ENCODE measurements at regions not wholly inside any gene's neighbourhood (a gene's known extent, or its start where the extent isn't known, plus 50 kb on each side); places are given as distances from the start of the nearest gene placed in this dataset.

DNA sequence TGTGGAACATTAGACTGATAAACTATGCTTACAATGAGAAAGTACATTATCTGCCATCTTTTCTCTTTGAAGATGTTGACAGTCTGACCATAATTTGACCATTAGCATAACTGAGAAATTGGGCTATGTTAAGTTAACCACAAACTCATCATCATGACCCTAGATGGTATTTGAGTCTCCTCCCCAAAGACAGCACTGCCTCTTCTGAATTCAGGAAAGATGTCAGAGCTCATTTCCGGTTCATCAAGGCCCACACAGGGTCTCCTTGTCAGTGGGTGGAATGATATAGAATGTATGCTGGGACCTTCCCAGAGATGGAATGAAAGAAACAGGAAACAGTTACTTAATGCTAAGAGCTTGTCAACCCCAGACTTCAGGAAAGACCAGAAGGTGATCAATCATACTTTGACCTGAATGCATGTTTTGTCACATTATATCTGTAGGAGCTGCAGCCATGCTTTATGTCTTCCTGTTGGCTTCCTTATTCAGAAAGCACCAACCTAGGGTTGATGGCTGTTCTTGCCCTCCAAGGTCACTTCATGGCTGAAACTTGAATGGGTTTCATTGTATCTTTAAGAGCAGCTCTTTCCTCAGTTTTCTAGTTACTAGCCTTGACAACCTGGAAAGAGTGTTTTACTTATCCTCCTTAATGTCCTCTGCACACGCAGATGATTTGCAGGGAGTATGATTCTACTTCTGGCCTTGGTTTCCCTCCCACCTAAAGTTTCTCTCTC, 99.1 kb upstream of the NEUROD1 start:
- no peaks in the 10 kb centered on the region for H3K9me3 ChIP-seq (ENCODE audit: control insufficient read depth in 2 of 2, insufficient read depth in 1 of 2, low read depth in 1 of 2, low read length in 1 of 2)
- no peaks in the 10 kb centered on the region for H3K36me3 ChIP-seq (ENCODE audit: control insufficient read depth in 2 of 2, insufficient read depth in 2 of 2, low read length in 1 of 2)
- H3K4me3 ChIP-seq (ENCODE audit: low read depth in 1 of 2, low read length in 2 of 2) = no peak overlapping the region
- WGBS, 2 donors = 66% methylated on average over 2 of the region's 2 CpGs
- no peak overlapping the region for H3K27ac ChIP-seq (ENCODE audit: low read depth in 2 of 2, low read length in 1 of 2)
- H3K27me3 ChIP-seq (ENCODE audit: control insufficient read depth in 1 of 2, insufficient read depth in 2 of 2, low read length in 2 of 2) = no peaks in the 10 kb centered on the region
- H3K4me1 ChIP-seq (ENCODE audit: control insufficient read depth in 2 of 2, insufficient read depth in 2 of 2, low read length in 1 of 2) = no peaks in the 10 kb centered on the region

DNA sequence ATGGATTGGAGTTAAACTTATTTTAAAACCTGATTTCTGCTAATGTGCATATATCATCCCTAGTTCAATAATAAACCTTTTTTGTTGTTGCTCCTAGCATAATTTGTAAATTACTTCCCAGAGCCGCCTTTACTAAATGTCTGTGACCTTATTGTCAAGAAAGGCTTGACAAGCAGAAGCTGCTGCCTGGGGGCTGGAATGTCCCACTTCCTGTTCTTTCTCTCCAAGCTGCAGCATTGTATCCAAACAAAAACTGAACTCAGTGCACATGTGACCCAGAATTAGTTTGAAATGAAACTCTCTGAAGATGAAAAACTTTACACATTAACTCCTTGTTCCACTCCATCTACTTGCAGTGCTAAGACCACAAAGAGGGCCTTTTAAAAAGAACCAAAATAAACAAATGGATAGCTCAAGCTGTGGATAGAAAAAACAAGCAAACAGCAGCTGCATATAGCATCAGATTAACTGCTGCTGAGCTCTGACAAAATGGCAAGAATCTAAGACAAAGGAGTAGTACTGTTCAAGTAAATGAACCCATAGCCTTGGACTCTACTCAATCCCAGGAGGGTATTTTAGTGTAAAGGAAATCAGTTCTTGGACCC, 99.8 kb upstream of the NEUROD1 start:
- Histone ChIP-seq H3K27ac (ENCODE audit: low read depth in 2 of 2, low read length in 1 of 2) (no peak overlapping the region), H3K4me3 (ENCODE audit: low read depth in 1 of 2, low read length in 2 of 2) (no peak overlapping the region), H3K4me1 (ENCODE audit: control insufficient read depth in 2 of 2, insufficient read depth in 2 of 2, low read length in 1 of 2) (no peaks in the 10 kb centered on the region), H3K36me3 (ENCODE audit: control insufficient read depth in 2 of 2, insufficient read depth in 2 of 2, low read length in 1 of 2) (no peaks in the 10 kb centered on the region), H3K9me3 (ENCODE audit: control insufficient read depth in 2 of 2, insufficient read depth in 1 of 2, low read depth in 1 of 2, low read length in 1 of 2) (no peaks in the 10 kb centered on the region), H3K27me3 (ENCODE audit: control insufficient read depth in 1 of 2, insufficient read depth in 2 of 2, low read length in 2 of 2) (no peaks in the 10 kb centered on the region)
- 44 to 57% methylated on average over 1 of the region's 1 CpG for whole genome bisulfite sequencing, 2 donors

GRCh38 chr2:181780657-181781056, 100.3 kb upstream of the NEUROD1 start:
- no peak overlapping the region for H3K4me3 ChIP-seq (ENCODE audit: low read depth in 1 of 2, low read length in 2 of 2)
- no peaks in the 10 kb centered on the region for H3K9me3 ChIP-seq (ENCODE audit: control insufficient read depth in 2 of 2, insufficient read depth in 1 of 2, low read depth in 1 of 2, low read length in 1 of 2)
- no peaks in the 10 kb centered on the region for H3K4me1 ChIP-seq (ENCODE audit: control insufficient read depth in 2 of 2, insufficient read depth in 2 of 2, low read length in 1 of 2)
- no peaks in the 10 kb centered on the region for H3K27me3 ChIP-seq (ENCODE audit: control insufficient read depth in 1 of 2, insufficient read depth in 2 of 2, low read length in 2 of 2)
- no peak overlapping the region for H3K27ac ChIP-seq (ENCODE audit: low read depth in 2 of 2, low read length in 1 of 2)
- H3K36me3 ChIP-seq (ENCODE audit: control insufficient read depth in 2 of 2, insufficient read depth in 2 of 2, low read length in 1 of 2) = no peaks in the 10 kb centered on the region

DNA sequence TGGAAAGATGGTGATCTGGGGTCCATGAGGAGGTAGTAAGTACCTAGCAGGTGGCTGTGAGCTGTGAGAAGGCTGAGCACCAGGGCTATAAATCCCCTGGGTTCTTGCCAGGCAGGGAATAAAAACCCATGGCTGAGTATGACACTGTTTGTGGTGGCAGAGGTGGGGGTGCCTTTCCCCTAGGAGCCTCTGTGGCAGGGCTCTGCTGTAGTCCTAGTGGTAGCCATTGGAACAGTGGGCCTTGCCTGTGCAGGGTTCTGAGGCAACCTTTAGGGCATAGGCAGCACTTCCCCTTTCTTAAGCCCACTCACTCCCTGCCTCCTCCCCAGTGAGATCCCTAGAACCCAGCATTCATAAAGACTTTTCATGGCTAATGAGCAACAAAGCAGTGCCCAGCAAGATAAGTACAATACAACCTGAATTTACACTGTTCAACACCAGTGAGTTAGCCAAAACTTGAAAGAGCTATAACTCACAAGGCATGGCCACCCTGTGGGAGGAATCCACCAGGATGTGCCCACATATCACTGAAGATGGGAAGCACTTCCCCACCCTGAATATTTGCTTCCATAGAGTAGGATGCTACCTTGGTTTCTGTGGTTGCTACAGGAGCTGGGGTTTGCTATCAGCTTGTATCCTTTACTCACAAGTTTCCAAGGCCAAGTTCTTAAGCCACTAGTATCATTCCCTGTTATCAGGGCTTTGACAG, 100.9 kb upstream of the NEUROD1 start:
- Histone ChIP-seq H3K9me3 (ENCODE audit: control insufficient read depth in 2 of 2, insufficient read depth in 1 of 2, low read depth in 1 of 2, low read length in 1 of 2) (no peaks in the 10 kb centered on the region), H3K36me3 (ENCODE audit: control insufficient read depth in 2 of 2, insufficient read depth in 2 of 2, low read length in 1 of 2) (no peaks in the 10 kb centered on the region), H3K4me3 (ENCODE audit: low read depth in 1 of 2, low read length in 2 of 2) (no peak overlapping the region), H3K27me3 (ENCODE audit: control insufficient read depth in 1 of 2, insufficient read depth in 2 of 2, low read length in 2 of 2) (no peaks in the 10 kb centered on the region), H3K27ac (ENCODE audit: low read depth in 2 of 2, low read length in 1 of 2) (no peak overlapping the region), H3K4me1 (ENCODE audit: control insufficient read depth in 2 of 2, insufficient read depth in 2 of 2, low read length in 1 of 2) (no peaks in the 10 kb centered on the region)

- no peaks in the 10 kb centered on the region for H3K9me3 ChIP-seq (ENCODE audit: control insufficient read depth in 2 of 2, insufficient read depth in 1 of 2, low read depth in 1 of 2, low read length in 1 of 2)
- no peaks in the 10 kb centered on the region for H3K27me3 ChIP-seq (ENCODE audit: control insufficient read depth in 1 of 2, insufficient read depth in 2 of 2, low read length in 2 of 2)
- H3K27ac ChIP-seq (ENCODE audit: low read depth in 2 of 2, low read length in 1 of 2) = no peak overlapping the region
- no peaks in the 10 kb centered on the region for H3K4me1 ChIP-seq (ENCODE audit: control insufficient read depth in 2 of 2, insufficient read depth in 2 of 2, low read length in 1 of 2)
- no peak overlapping the region for H3K4me3 ChIP-seq (ENCODE audit: low read depth in 1 of 2, low read length in 2 of 2)
- H3K36me3 ChIP-seq (ENCODE audit: control insufficient read depth in 2 of 2, insufficient read depth in 2 of 2, low read length in 1 of 2) = no peaks in the 10 kb centered on the region
These were observed 102.3 kb upstream of the NEUROD1 start for GRCh38 chr2:181782660-181783059.

- H3K27ac ChIP-seq (ENCODE audit: low read depth in 2 of 2, low read length in 1 of 2) = no peak overlapping the region
- no peaks in the 10 kb centered on the region for H3K36me3 ChIP-seq (ENCODE audit: control insufficient read depth in 2 of 2, insufficient read depth in 2 of 2, low read length in 1 of 2)
- H3K4me3 ChIP-seq (ENCODE audit: low read depth in 1 of 2, low read length in 2 of 2) = no peak overlapping the region
- H3K4me1 ChIP-seq (ENCODE audit: control insufficient read depth in 2 of 2, insufficient read depth in 2 of 2, low read length in 1 of 2) = no peaks in the 10 kb centered on the region
- 38 to 48% methylated on average over 3 of the region's 3 CpGs for WGBS, 2 donors
- no peaks in the 10 kb centered on the region for H3K27me3 ChIP-seq (ENCODE audit: control insufficient read depth in 1 of 2, insufficient read depth in 2 of 2, low read length in 2 of 2)
- no peaks in the 10 kb centered on the region for H3K9me3 ChIP-seq (ENCODE audit: control insufficient read depth in 2 of 2, insufficient read depth in 1 of 2, low read depth in 1 of 2, low read length in 1 of 2)
These were observed 104.2 kb upstream of the NEUROD1 start for GRCh38 chr2:181784556-181784955.

GRCh38 chr2:181785691-181786344, 105.5 kb upstream of the NEUROD1 start:
- WGBS, 2 donors = 54 to 57% methylated on average over 2 of the region's 2 CpGs
- H3K4me3 ChIP-seq (ENCODE audit: low read depth in 1 of 2, low read length in 2 of 2) = no peak overlapping the region
- H3K36me3 ChIP-seq (ENCODE audit: control insufficient read depth in 2 of 2, insufficient read depth in 2 of 2, low read length in 1 of 2) = no peaks in the 10 kb centered on the region
- no peaks in the 10 kb centered on the region for H3K27me3 ChIP-seq (ENCODE audit: control insufficient read depth in 1 of 2, insufficient read depth in 2 of 2, low read length in 2 of 2)
- no peak overlapping the region for H3K27ac ChIP-seq (ENCODE audit: low read depth in 2 of 2, low read length in 1 of 2)
- H3K9me3 ChIP-seq (ENCODE audit: control insufficient read depth in 2 of 2, insufficient read depth in 1 of 2, low read depth in 1 of 2, low read length in 1 of 2) = no peaks in the 10 kb centered on the region
- peaks cover 0 to 2% of the 10 kb centered on the region in 2 donors for H3K4me1 ChIP-seq (ENCODE audit: control insufficient read depth in 2 of 2, insufficient read depth in 2 of 2, low read length in 1 of 2)

DNA sequence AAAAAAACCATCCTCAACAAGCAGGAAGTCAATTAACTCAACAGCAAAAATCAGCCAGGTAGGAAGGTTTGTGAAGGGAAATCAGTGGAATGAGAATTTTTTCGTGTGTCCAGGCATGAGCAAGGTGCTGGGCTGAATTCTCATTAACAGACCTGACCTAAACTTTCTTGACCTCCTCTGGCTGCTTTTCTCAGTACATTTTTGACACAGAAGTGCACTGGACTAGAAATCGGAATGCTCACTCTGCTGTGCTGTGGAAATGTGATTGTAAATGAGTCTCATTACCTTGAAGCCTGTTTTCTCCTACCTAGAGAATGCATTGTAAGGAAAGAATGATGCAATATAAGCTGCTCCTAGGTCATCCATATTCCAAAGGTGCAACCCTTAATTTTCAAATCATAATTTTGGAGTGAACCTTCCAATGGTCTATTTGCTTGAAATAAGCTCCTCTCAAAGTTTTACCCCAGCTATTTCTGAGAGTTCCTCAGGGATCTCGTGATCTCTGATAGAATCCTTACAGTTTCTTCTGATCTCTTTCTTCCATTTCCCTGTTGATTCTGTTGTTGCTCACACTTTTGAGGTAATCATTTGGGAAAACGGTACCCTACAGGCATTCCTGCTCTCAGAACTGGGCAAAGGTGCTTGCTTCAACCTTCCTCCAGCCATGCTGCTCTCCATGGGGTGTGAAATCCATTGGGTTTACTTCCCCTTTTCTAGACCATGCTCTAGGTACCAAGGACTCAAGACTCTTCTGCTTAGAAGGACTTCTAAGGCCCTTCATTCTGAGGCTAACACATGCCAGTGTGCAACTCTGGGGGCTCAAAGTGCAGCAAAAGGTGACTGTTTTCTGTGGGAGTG, 104.9 kb upstream of the ITPRID2 start:
- H3K4me3 ChIP-seq (ENCODE audit: low read depth in 1 of 2, low read length in 2 of 2) = no peak overlapping the region
- H3K27ac ChIP-seq (ENCODE audit: low read depth in 2 of 2, low read length in 1 of 2) = no peak overlapping the region
- H3K9me3 ChIP-seq (ENCODE audit: control insufficient read depth in 2 of 2, insufficient read depth in 1 of 2, low read depth in 1 of 2, low read length in 1 of 2) = no peaks in the 10 kb centered on the region
- H3K36me3 ChIP-seq (ENCODE audit: control insufficient read depth in 2 of 2, insufficient read depth in 2 of 2, low read length in 1 of 2) = no peaks in the 10 kb centered on the region
- 87 to 90% methylated on average over 4 of the region's 4 CpGs for WGBS, 2 donors
- H3K27me3 ChIP-seq (ENCODE audit: control insufficient read depth in 1 of 2, insufficient read depth in 2 of 2, low read length in 2 of 2) = no peaks in the 10 kb centered on the region
- H3K4me1 ChIP-seq (ENCODE audit: control insufficient read depth in 2 of 2, insufficient read depth in 2 of 2, low read length in 1 of 2) = peaks cover 0 to 2% of the 10 kb centered on the region in 2 donors

All from esophagus (tissue), 2 donors.